IPS-20b (cell line): ENCODE measurements at regions not wholly inside any gene's neighbourhood (a gene's known extent, or its start where the extent isn't known, plus 50 kb on each side); places are given as distances from the start of the nearest gene placed in this dataset.
"Not testable (repeated sequence)": the region's sequence is repeated elsewhere in the genome, so short reads cannot be mapped to it uniquely, and the experiment has no call there.

Source experiments
- H3K27ac ChIP-seq: one replicate; pipeline ENCODE4 v1.5.1; 2013; ENCODE audit warnings: low read length
- H3K27me3 ChIP-seq: 2 replicates; pipeline ENCODE4 v1.6.1; 2013; ENCODE audit warnings: mild to moderate bottlenecking, low read length, inconsistent platforms; ENCODE audit not compliant: insufficient read depth
- H3K36me3 ChIP-seq: 2 replicates; pipeline ENCODE4 v1.6.1; 2013; ENCODE audit warnings: low read depth, mild to moderate bottlenecking, inconsistent platforms, low read length, moderate library complexity; ENCODE audit not compliant: insufficient read depth
- H3K4me1 ChIP-seq: 2 replicates; pipeline ENCODE4 v1.6.1; 2013; ENCODE audit warnings: mild to moderate bottlenecking, control low read depth, inconsistent platforms, low read length, moderate library complexity; ENCODE audit not compliant: insufficient read depth
- H3K4me3 ChIP-seq: 2 replicates; pipeline ENCODE4 v1.5.1; 2013; ENCODE audit warnings: mild to moderate bottlenecking, low read length, inconsistent platforms
- H3K9ac ChIP-seq: 2 replicates; pipeline ENCODE4 v1.6.1; 2013; ENCODE audit warnings: low read depth, mild to moderate bottlenecking, inconsistent platforms, low read length, moderate library complexity
- H3K9me3 ChIP-seq: 2 replicates; pipeline ENCODE4 v1.6.1; 2013; ENCODE audit warnings: mild to moderate bottlenecking, low read depth, low read length, inconsistent platforms; ENCODE audit not compliant: insufficient read depth

GRCh38 chr7:6977368-6977767 is 151.3 kb upstream of the CCZ1B start:
- H3K27me3 ChIP-seq, H3K4me3 ChIP-seq, H3K9me3 ChIP-seq, H3K4me1 ChIP-seq, H3K9ac ChIP-seq, H3K36me3 ChIP-seq, H3K27ac ChIP-seq: not testable (repeated sequence)

DNA sequence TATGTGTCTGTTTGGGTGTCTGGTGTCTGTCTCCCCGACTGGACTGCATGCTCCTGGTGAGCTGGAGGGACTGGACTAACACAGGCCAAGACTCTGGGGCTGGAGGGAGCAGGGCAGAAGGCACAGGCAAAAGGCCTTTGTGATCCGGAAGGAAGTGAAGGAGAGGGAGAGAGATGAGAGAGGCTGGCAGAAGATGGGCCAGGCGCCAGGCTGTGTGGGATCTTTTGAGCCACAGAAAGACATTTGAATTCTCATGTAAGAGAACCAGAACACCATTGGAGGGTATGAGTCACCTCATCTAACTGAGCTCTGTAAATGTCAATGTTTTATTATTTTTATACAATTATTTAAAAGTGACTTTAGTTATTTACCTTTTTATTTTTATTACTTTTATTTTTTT is 152.3 kb upstream of the CCZ1B start:
- H3K4me3 ChIP-seq, H3K27me3 ChIP-seq, H3K27ac ChIP-seq, H3K4me1 ChIP-seq, H3K9ac ChIP-seq, H3K9me3 ChIP-seq, H3K36me3 ChIP-seq: not testable (repeated sequence)

DNA sequence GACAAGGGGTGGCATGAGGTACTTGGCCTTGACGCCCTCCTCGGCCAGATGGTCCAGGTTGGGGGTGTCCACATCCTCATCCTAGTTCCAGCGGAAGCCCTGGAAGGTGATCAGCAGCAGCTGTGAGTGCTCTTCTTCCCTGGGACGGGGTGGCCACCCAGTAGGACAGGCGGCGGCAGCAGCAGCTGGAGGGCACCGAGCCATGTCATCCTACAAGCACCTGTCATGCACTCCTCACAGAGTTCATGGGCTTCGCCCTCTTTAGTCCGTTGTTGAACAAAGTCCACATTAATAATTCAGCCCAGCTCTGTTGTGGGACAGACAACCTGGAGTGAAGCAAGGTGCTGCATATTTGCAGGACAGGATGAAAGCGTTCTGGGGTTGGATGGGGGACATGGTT is 153.4 kb upstream of the CCZ1B start:
- H3K9me3 ChIP-seq, H3K9ac ChIP-seq, H3K36me3 ChIP-seq, H3K4me1 ChIP-seq, H3K27ac ChIP-seq, H3K27me3 ChIP-seq, H3K4me3 ChIP-seq: not testable (repeated sequence)

DNA sequence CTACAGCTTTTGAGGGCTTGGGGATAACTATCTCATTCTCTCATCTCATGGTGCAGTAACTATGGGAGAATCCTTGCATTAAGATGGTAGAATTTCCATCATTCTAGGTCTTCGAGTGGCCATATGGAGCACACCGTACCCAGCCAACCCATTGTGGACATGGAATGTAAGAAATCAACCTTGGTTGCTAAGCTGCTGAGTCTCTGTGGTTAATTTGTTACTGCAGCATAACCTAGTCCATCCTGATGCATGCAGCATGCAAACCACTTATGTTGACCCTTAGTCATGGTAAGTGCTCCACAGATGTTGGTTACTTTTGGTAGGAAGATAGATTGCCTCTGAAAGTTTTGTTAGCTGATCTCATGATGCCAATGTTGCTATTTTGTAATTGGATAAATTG is 156.3 kb upstream of the CCZ1B start:
- H3K27ac ChIP-seq = not testable (repeated sequence)

DNA sequence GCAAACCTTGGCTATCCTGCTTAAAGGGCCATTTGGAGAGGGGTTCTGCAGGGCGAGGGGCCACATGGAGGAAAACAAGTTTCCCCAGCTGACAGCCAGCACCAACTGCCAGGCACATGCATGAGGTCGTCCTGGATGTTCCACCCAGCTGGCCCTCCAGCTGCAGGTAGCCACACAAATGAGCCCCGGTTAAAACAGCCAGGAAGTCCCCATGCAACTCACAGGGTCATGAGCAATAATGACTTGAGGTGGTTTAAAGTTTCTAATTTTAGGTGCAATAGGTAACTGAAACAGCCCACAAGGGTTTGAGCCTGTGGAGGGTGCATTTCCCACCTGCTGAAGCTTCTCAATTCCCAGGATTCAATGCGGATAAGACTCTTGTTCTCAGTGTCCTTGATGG is 160.8 kb upstream of the CCZ1B start:
- H3K4me3 ChIP-seq, H3K9me3 ChIP-seq: not testable (repeated sequence)

More for the DNA sequence above, 156.3 kb upstream of the CCZ1B start:
- not testable (repeated sequence) for H3K9ac ChIP-seq, H3K36me3 ChIP-seq, H3K9me3 ChIP-seq, H3K4me1 ChIP-seq, H3K4me3 ChIP-seq, H3K27me3 ChIP-seq

GRCh38 chr7:6988608-6989007 is 162.5 kb upstream of the CCZ1B start:
- H3K27ac ChIP-seq, H3K9ac ChIP-seq, H3K27me3 ChIP-seq, H3K4me3 ChIP-seq, H3K9me3 ChIP-seq, H3K36me3 ChIP-seq, H3K4me1 ChIP-seq: not testable (repeated sequence)

More for the DNA sequence above, 160.8 kb upstream of the CCZ1B start:
- H3K27me3 ChIP-seq, H3K36me3 ChIP-seq, H3K4me1 ChIP-seq, H3K9ac ChIP-seq, H3K27ac ChIP-seq: not testable (repeated sequence)

GRCh38 chr7:6989968-6990367 is 163.9 kb upstream of the CCZ1B start:
- H3K4me1 ChIP-seq, H3K4me3 ChIP-seq, H3K9me3 ChIP-seq, H3K36me3 ChIP-seq, H3K27me3 ChIP-seq, H3K9ac ChIP-seq, H3K27ac ChIP-seq: not testable (repeated sequence)

GRCh38 chr7:6990426-6991152 is 164.5 kb upstream of the CCZ1B start:
- H3K9ac ChIP-seq, H3K27me3 ChIP-seq, H3K4me3 ChIP-seq, H3K4me1 ChIP-seq, H3K27ac ChIP-seq, H3K9me3 ChIP-seq, H3K36me3 ChIP-seq: not testable (repeated sequence)

DNA sequence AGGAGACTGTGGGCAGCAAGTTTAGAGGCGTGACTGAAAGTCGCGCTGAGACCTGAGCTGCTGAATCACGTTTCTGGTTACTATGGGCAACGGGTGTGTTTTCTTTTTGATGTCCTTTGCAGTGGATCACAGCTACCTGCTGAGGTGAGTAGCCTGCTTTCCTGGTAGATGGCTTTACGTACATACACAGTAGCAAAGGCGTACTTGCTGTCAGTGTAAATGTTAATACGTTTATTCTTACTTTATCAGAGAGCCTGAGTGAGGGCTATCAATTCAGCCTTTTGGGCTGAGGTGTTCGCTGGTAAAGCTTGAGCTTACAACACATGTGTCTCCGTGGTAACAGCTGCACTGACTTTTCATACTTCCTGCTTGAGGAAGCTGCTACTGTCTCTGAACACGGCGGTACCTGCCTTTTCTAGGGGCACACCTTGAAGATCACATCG is 165.1 kb upstream of the CCZ1B start:
- not testable (repeated sequence) for H3K9me3 ChIP-seq, H3K4me3 ChIP-seq, H3K36me3 ChIP-seq, H3K27ac ChIP-seq, H3K4me1 ChIP-seq, H3K9ac ChIP-seq, H3K27me3 ChIP-seq

DNA sequence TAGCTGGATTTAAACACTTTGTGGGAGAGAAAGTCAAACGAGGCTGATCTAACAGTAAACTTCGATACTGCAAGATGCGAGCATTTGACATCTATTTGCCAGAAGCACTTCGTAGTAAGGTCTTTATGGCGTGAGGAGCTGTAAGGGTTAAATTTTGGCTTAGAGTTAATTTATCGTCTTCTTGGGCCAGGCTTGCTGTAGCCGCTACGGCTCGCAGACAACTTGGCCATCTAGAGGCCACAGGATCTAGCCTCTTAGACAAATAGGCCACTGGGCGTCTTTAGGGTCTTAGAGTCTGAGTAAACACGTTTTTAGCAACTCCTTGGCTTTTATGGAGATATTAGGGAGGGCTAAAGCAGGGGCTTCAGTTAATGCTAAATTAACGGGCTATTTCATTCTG is 165.6 kb upstream of the CCZ1B start:
- not testable (repeated sequence) for H3K4me3 ChIP-seq, H3K4me1 ChIP-seq, H3K9me3 ChIP-seq, H3K9ac ChIP-seq, H3K36me3 ChIP-seq, H3K27ac ChIP-seq, H3K27me3 ChIP-seq

- H3K9ac ChIP-seq, H3K4me1 ChIP-seq, H3K4me3 ChIP-seq, H3K9me3 ChIP-seq, H3K27me3 ChIP-seq, H3K27ac ChIP-seq, H3K36me3 ChIP-seq: not testable (repeated sequence)
These were observed 166.1 kb upstream of the CCZ1B start for GRCh38 chr7:6992133-6992532.

- not testable (repeated sequence) for H3K27ac ChIP-seq, H3K27me3 ChIP-seq, H3K36me3 ChIP-seq, H3K4me1 ChIP-seq, H3K4me3 ChIP-seq, H3K9ac ChIP-seq
- peaks cover 13% of the 10 kb centered on the region for H3K9me3 ChIP-seq
These were observed 169.0 kb upstream of the CCZ1B start for GRCh38 chr7:6995026-6995425.
